Stimulated activated CD4-positive, alpha-beta T cell treated with anti-CD3 and anti-CD28 coated beads, Interleukin-2, amount 100 ng/mL, for 48 hours (primary cell): ENCODE measurements at regions not wholly inside any gene's neighbourhood (a gene's known extent, or its start where the extent isn't known, plus 50 kb on each side); places are given as distances from the start of the nearest gene placed in this dataset.

Experiments used
- DNase-seq, 2 donors: peaks; one replicate each; pipeline ENCODE4 v3.0.0-alpha.2; 2020

- DNase-seq: no peak
Observed at GRCh38 chr9:108709997-108710396, 145.8 kb downstream of the ACTL7B start.

- DNase-seq: no peak
Observed at GRCh38 chr9:108709126-108709525, 146.7 kb downstream of the ACTL7B start.

DNA sequence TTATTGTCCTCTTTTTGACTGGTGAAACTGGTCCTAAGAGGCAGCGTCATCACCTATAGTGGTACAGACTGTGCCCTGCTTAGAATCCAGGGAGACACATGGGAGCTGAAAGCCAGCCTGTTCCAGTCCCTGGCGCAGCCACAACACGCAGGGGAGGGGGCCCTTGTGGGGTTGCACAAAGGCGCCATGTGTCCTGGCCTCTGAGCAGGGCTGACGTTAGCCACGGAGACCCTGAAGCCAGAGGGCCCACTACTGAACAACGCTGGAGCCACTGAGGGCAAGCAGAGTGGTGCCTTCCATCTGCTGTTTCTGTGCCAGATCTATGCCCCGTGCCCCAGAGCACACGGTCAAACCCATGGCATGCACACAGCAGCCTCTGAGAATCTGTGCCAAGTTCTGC lies 147.3 kb downstream of the ACTL7B start:
- DNase-seq: no peak

DNA sequence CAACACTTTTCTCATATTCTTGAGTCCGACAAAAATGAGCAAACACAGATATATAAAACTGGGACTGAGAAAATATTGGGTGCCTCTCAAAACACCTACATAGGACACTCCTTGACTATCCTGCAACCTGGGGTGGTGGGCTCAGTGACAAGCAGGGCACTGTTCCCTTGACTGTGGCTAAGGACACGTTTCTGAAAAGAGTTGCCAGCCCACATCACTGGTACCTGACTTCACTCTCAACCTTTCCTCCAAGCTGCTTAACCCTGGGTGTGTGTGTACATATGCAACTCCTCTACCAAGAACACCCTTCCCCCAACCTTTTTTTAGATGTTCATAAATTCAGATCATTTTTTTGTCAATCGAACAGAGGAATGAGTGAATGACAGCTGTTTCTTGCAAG lies 148.7 kb downstream of the ACTL7B start:
- no peak for DNase-seq

DNA sequence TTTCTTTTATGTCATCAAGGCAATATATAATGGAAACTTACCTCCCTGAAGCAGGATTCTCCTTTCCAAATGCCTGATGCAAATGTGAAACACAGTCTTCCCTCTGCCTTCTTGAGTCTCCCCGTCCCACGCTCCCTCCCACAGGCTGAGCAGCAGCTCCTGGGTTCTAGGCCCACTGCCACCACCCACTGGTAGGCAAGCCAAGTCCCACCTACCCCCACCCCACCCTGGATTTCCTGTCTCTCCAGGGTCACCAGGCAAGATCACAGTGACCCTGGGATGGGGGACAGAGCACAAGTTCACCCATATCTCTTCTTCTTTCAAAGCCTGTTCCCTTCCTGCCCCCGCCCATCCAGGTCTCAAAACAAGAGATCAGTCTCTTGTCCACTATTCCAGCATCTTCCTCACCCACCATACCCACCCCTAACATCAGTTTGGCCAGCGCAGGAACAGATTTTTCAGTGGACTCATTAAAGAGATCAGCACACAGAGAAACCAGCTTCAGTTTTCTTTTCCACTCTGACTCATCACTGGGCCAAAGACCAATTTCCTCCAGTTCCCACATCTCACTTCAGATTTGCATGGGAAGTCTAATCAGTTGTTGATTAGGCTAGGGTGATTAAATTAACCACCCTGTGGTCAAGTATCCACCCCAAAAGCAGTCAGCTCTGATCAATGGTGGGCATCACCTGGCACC lies 151.5 kb downstream of the ACTL7B start:
- no peak for DNase-seq

DNA sequence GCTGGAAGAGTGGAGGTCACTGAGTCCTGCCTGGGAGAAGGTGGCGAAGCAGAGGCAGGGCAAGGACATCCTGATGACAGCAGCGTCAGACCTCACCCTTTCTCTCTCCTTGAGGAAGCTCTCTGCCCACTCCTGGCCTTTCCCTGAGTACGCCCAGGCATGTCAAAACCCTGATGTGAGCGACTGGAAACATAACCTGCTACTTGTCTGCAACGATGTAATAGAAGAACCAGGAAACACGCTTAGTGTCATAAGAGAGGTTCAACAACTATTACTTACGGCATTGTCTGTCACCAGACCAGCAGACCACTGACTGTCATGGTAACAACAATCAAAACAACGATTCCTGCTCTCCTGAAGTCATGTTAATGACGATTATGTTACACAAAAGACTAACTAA lies 152.4 kb downstream of the ACTL7B start:
- no peak for DNase-seq

GRCh38 chr9:108702681-108703080 lies 153.1 kb downstream of the ACTL7B start:
- DNase-seq: no peak

- DNase-seq: no peak
Observed at GRCh38 chr9:108698801-108699200, 157.0 kb downstream of the ACTL7B start.

DNA sequence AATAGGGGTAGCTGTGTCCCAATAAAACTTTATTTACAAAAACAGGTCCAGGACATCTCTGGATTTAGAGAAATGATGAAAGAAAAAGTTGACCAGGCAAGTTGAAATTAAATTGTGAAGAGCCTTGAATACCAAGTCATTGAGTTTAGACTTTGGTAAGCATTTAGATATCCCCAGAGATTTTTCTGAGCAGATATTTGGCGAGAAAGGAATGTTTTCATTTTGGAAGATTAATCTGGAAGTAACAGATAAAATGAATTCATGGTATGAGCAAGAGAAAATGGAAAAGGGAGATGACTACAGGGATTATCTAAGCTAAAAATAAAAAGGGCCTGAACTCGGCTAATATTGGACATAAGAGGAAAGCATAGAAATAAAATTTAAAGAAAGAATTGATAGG lies 157.6 kb downstream of the ACTL7B start:
- DNase-seq: no peak

DNA sequence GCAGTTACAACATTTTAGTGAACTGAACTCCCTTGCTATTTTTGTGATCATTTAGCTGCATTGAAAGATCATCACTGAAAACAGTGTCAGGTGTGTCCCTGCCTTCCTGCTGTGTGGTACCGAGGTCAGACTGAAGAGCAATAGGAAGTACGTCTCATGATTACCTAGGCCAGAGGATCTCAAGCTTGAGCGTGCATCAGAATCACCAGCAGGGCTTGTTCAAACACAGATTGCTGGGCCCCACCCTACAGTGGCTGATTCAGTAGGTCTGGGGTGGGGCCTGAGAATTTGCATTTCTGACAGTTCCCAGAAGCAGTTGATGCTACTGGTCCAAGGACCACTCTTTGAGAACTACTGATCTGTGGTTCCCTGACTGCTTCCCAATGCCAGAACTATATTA lies 159.6 kb downstream of the ACTL7B start:
- no peak for DNase-seq

GRCh38 chr9:108694170-108694569 lies 161.6 kb downstream of the ACTL7B start:
- DNase-seq: no peak

DNA sequence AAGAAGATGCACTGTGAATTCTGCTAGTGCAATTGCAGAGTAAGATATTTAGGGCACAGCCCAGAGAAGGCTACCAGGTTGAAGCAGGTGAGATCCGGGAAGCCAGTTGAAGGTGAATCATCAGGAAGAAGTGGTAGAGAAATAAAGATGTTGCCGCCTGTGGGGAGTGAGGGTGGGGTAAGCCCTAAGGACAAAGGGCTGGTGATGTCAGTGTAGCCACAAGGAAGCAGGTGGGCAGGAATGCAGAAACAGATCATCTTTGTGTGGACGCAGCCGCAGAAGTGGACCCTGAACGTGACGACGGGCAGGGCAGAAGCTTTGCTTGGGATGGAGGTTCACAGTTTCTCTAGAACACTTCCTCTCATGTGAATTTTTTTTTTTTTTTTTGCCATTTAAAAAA lies 164.2 kb downstream of the ACTL7B start:
- DNase-seq: no peak

DNA sequence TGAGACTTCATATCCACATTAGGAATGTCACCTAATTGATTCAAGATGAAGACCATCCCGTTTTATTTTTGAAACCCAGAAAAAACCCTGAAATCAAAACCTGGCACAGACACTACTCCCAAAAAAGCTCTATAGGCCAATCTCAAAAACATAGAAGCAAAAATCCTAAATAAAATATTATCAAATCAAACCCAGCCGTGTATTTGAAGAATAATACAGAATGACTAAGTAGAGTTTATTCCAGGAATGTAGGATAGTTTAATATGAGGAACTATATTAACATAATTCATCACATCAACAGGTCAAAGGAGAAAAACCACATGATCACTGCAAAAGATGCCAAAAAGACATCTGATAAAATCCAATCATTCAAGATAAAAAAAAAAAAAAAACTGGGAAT lies 167.1 kb downstream of the ACTL7B start:
- no peak for DNase-seq

DNA sequence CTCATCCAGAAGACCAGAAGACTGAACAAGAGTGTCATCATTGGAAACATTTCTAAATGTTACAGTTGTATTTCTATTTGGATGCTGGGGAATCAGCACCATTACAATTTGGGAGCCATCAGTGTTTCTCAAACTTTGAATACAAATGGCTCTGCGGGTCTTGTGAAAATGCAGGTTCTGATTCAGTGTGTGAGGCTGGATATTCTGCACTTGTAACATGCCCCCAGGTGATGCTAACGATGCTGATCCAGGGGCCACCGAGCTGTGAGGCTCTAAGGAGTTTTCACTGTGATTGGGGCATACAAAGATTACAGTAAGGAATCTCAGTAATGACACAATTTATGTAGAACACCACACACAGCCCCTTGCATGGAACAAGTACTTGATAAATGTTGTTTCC lies 167.7 kb downstream of the ACTL7B start:
- DNase-seq: no peak

- DNase-seq: no peak
Observed at GRCh38 chr9:108687006-108687987, 168.5 kb downstream of the ACTL7B start.

- no peak for DNase-seq
Observed at GRCh38 chr9:108684288-108685025, 171.3 kb downstream of the ACTL7B start.

- DNase-seq: no peak
Observed at GRCh38 chr9:108683245-108683644, 172.5 kb downstream of the ACTL7B start.

DNA sequence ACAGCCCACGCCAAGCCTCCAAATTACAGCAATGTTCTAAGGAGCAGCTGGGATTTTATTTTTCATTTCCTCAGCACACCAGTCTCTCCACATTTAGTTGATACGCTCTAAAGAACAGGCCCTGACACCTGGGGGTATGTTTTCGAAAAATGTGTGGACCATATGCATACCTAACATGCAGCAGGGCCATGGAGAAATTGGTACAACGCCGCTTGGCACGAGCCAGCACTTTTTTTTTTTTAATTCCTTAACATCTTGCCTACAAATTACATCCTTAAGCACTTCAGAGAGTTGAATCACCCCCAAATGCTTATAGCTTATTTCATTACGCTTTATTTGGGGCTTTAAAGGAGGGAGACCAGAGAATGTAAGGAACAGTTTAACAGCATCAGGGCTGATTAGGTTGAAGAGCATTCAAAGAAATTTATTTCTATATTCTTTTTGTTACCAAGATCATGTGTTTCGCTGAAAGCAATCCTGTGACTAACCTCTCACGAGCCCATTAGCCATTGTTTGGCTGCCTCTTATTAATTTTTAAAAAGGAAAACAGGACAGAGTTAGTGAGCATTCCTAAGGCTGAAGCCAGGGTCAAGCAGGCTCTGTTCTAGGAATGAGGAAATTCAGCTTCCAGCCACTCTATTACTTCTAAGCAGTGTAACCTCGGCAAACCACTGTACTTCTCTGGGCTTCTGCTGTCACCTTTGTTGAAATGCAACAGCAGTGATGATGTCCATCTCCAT lies 173.8 kb downstream of the ACTL7B start:
- DNase-seq: no peak

- no peak for DNase-seq
Observed at GRCh38 chr9:108680946-108681345, 174.8 kb downstream of the ACTL7B start.

DNA sequence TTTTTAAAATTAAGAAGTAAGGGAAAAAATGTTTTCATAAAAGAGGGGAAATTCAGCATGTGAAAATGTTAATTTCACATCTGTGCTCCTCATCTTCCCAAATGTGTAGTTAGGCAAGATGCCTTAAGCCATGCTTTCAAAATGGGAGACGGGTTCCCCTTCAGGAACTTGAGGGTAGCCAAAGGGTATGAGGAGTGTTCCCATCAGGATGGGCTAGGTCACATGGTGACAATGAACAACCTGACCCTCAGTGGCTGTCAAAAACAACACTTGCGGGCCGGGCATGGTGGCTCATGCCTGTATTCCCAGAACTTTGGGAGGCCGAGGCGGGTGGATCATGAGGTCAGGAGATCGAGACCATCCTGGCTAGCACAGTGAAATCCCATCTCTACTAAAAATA lies 178.0 kb downstream of the ACTL7B start:
- no peak for DNase-seq

GRCh38 chr9:108676355-108676754 lies 179.4 kb downstream of the ACTL7B start:
- no peak for DNase-seq

GRCh38 chr9:108675708-108676107 lies 180.1 kb downstream of the ACTL7B start:
- DNase-seq: no peak
